ENCODE measurements at regions not wholly inside any gene's neighbourhood (a gene's known extent, or its start where the extent isn't known, plus 50 kb on each side); places are given as distances from the start of the nearest gene placed in this dataset.

- no peaks in the 10 kb centered on the region for H3K9me3 ChIP-seq (ENCODE audit: control insufficient read depth in 1 of 2, insufficient read depth in 1 of 2, low read depth in 1 of 2, low read length in 2 of 2)
- no peak overlapping the region for H3K27ac ChIP-seq (ENCODE audit: low read depth, low read length)
- ChIA-PET POLR2A (no interaction called here), CTCF (no interaction called here), RAD21 (ENCODE audit: low non-redundant PET in 1 of 2, low total read pairs in 2 of 2, uncharacterized antibody in 2 of 2, unreplicated experiment in 2 of 2) (no interaction called here)
- H3K27me3 ChIP-seq (ENCODE audit: insufficient read depth, low read length): no peaks in the 10 kb centered on the region
- intact Hi-C loops (cut with micrococcal nuclease): no loop called here
- H4K20me1 ChIP-seq (ENCODE audit: insufficient read depth): no peaks in the 10 kb centered on the region
- no peak overlapping the region for H3K4me2 ChIP-seq (ENCODE audit: low read length)
- DNase-seq (ENCODE audit: low read depth, low spot score) (no peak), ATAC-seq (no peak)
- H3K9ac ChIP-seq (ENCODE audit: low read length): no peak overlapping the region
- TF ChIP-seq EZH2phosphoT487 (IDR thresholded peaks at IDR 0.05; ENCODE audit: borderline replicate concordance) (no peak), ATF3 (IDR thresholded peaks at IDR 0.05) (no peak), RAD21 (IDR thresholded peaks at IDR 0.05; ENCODE audit: low read depth) (no peak), ZNF274 (IDR thresholded peaks at IDR 0.05; ENCODE audit: low read depth, low read length) (no peak), ZFX (IDR thresholded peaks at IDR 0.05) (no peak), ZBTB33 (IDR thresholded peaks at IDR 0.05; ENCODE audit: extremely low read depth, insufficient replicate concordance, low read length) (no peak), CBX3 (IDR thresholded peaks at IDR 0.05; ENCODE audit: low read depth) (no peak), FOSL1 (IDR thresholded peaks at IDR 0.05; ENCODE audit: low read depth) (no peak), EZH2 (IDR thresholded peaks at IDR 0.05) (no peak), REST (IDR thresholded peaks at IDR 0.05; ENCODE audit: low read depth) (no peak), JUND (IDR thresholded peaks at IDR 0.05) (no peak), SIN3A (IDR thresholded peaks at IDR 0.05; ENCODE audit: low read depth) (no peak)
- H2AFZ ChIP-seq (ENCODE audit: low read depth, low read length, poor library complexity, severe bottlenecking): no peak overlapping the region
- H3K9me2 ChIP-seq (ENCODE audit: insufficient read depth): no peaks in the 10 kb centered on the region
- H3K79me2 ChIP-seq (ENCODE audit: insufficient read depth, low read length): no peaks in the 10 kb centered on the region
- H3K4me3 ChIP-seq (replicated peaks in 1 of 2; ENCODE audit: low read depth in 1 of 2, low read length in 2 of 2): no peak overlapping the region
- H3K4me1 ChIP-seq (ENCODE audit: control insufficient read depth in 1 of 2, insufficient read depth in 2 of 2, low read length in 2 of 2): no peaks in the 10 kb centered on the region
- H3K36me3 ChIP-seq (ENCODE audit: control insufficient read depth in 1 of 2, insufficient read depth in 2 of 2, low read length in 2 of 2): no peaks in the 10 kb centered on the region; a peak in 1 of 4 replicates
- no TSS peak for BruUV-seq (replicated peaks)
Observed at GRCh38 chr11:87974797-87975196, 200.4 kb downstream of the RAB38 start.

Data from HCT116 (cell line).